WTC11 (cell line): ENCODE measurements at regions not wholly inside any gene's neighbourhood (a gene's known extent, or its start where the extent isn't known, plus 50 kb on each side); places are given as distances from the start of the nearest gene placed in this dataset.

ENCODE experiments used
- ATF1 ChIP-seq: sonication (generic); formaldehyde crosslinking; IDR thresholded peaks from 2 replicates; pipeline ENCODE4 v1.8.1; 2023; ENCODE audit warnings: mild to moderate bottlenecking, moderate library complexity, missing genetic modification reagents
- CREB1 ChIP-seq: sonication (generic); formaldehyde crosslinking; IDR thresholded peaks from 2 replicates; pipeline ENCODE4 v1.8.0; 2023; ENCODE audit warnings: mild to moderate bottlenecking, missing genetic modification reagents
- CREM ChIP-seq: sonication (generic); formaldehyde crosslinking; IDR thresholded peaks from 2 replicates; pipeline ENCODE4 v1.8.1; 2022; ENCODE audit warnings: mild to moderate bottlenecking, missing genetic modification reagents, moderate library complexity
- ESRRA ChIP-seq: sonication (generic); formaldehyde crosslinking; IDR thresholded peaks from 2 replicates; pipeline ENCODE4 v1.8.1; 2022; ENCODE audit warnings: mild to moderate bottlenecking, missing genetic modification reagents, borderline replicate concordance
- JUN ChIP-seq: sonication (generic); formaldehyde crosslinking; IDR thresholded peaks from 2 replicates; pipeline ENCODE4 v1.8.0; 2023; ENCODE audit warnings: mild to moderate bottlenecking, missing genetic modification reagents
- KAT7 ChIP-seq: sonication (generic); formaldehyde crosslinking; IDR thresholded peaks from 2 replicates; pipeline ENCODE4 v1.8.1; 2023; ENCODE audit warnings: missing genetic modification reagents, mild to moderate bottlenecking, borderline replicate concordance
- NFE2L1 ChIP-seq: sonication (generic); formaldehyde crosslinking; IDR thresholded peaks from 2 replicates; pipeline ENCODE4 v1.8.1; 2023; ENCODE audit warnings: missing genetic modification reagents
- SMAD4 ChIP-seq: sonication (generic); formaldehyde crosslinking; IDR thresholded peaks from 2 replicates; pipeline ENCODE4 v1.8.0; 2022; ENCODE audit warnings: mild to moderate bottlenecking, missing genetic modification reagents
- TEAD4 ChIP-seq: sonication (generic); formaldehyde crosslinking; IDR thresholded peaks from 2 replicates; pipeline ENCODE4 v1.8.0; 2022; ENCODE audit warnings: mild to moderate bottlenecking, missing genetic modification reagents
- ZNF138 ChIP-seq: sonication (generic); formaldehyde crosslinking; conservative IDR thresholded peaks from 2 replicates; pipeline ENCODE4 v1.8.1; 2022; ENCODE audit warnings: mild to moderate bottlenecking, moderate library complexity, missing genetic modification reagents
- ZNF232 ChIP-seq: sonication (generic); formaldehyde crosslinking; IDR thresholded peaks from 2 replicates; pipeline ENCODE4 v1.8.0; 2022; ENCODE audit warnings: mild to moderate bottlenecking, missing genetic modification reagents
- TF ChIP-seq, protein P1 (sequence below): fragments of 200-600 bp; IDR thresholded peaks from 2 replicates; pipeline ENCODE4 v1.8.0; 2022; ENCODE audit warnings: antibody characterized with exemption
- TF ChIP-seq, protein P2 (sequence below): sonication (generic); formaldehyde crosslinking; IDR thresholded peaks from 2 replicates; pipeline ENCODE4 v1.8.0; 2022; ENCODE audit warnings: mild to moderate bottlenecking, missing genetic modification reagents
- TF ChIP-seq, protein P3 (sequence below): sonication (generic); formaldehyde crosslinking; IDR thresholded peaks from 2 replicates; pipeline ENCODE4 v1.8.1; 2022; ENCODE audit warnings: missing genetic modification reagents, borderline replicate concordance

DNA sequence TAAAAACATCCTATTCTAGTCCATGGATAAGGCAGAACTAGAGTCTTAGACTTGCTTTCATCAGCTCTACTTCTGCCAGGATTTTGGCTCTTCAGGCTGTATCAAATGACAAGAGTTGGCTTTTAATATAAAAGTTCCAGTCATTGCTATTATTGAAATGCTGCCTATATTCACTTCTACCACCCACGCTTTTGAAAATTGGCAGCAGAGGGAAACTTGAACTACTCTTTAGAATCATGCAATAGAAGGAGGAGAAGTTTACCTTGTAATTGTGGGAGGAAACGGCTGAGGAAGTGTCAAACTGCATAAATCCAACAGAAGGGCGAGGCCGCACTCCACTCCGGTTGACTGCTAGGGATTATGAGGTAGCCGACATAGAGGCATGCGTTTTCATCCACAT is 122.6 kb upstream of the BASP1 start:
- TF ChIP-seq ZNF232 (CRISPR knock-in tag): no peak
- TF ChIP-seq CREB1 (CRISPR knock-in tag): no peak
- TF ChIP-seq, protein P1, sequence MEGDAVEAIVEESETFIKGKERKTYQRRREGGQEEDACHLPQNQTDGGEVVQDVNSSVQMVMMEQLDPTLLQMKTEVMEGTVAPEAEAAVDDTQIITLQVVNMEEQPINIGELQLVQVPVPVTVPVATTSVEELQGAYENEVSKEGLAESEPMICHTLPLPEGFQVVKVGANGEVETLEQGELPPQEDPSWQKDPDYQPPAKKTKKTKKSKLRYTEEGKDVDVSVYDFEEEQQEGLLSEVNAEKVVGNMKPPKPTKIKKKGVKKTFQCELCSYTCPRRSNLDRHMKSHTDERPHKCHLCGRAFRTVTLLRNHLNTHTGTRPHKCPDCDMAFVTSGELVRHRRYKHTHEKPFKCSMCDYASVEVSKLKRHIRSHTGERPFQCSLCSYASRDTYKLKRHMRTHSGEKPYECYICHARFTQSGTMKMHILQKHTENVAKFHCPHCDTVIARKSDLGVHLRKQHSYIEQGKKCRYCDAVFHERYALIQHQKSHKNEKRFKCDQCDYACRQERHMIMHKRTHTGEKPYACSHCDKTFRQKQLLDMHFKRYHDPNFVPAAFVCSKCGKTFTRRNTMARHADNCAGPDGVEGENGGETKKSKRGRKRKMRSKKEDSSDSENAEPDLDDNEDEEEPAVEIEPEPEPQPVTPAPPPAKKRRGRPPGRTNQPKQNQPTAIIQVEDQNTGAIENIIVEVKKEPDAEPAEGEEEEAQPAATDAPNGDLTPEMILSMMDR: no peak
- no peak for TF ChIP-seq JUN (CRISPR knock-in tag)
- TF ChIP-seq, protein P2, sequence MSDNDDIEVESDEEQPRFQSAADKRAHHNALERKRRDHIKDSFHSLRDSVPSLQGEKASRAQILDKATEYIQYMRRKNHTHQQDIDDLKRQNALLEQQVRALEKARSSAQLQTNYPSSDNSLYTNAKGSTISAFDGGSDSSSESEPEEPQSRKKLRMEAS: no peak
- TF ChIP-seq KAT7: no peak
- TF ChIP-seq CREM (CRISPR knock-in tag): no peak
- TF ChIP-seq TEAD4 (CRISPR knock-in tag): no peak
- TF ChIP-seq ZNF138 (CRISPR knock-in tag): no peak
- no peak for TF ChIP-seq ESRRA (CRISPR knock-in tag)
- no peak for TF ChIP-seq ATF1 (CRISPR knock-in tag)
- TF ChIP-seq, protein P3, sequence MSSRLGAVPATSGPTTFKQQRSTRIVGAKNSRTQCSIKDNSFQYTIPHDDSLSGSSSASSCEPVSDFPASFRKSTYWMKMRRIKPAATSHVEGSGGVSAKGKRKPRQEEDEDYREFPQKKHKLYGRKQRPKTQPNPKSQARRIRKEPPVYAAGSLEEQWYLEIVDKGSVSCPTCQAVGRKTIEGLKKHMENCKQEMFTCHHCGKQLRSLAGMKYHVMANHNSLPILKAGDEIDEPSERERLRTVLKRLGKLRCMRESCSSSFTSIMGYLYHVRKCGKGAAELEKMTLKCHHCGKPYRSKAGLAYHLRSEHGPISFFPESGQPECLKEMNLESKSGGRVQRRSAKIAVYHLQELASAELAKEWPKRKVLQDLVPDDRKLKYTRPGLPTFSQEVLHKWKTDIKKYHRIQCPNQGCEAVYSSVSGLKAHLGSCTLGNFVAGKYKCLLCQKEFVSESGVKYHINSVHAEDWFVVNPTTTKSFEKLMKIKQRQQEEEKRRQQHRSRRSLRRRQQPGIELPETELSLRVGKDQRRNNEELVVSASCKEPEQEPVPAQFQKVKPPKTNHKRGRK (CRISPR knock-in tag): no peak
- no peak for TF ChIP-seq SMAD4 (CRISPR knock-in tag)
- no peak for TF ChIP-seq NFE2L1 (CRISPR knock-in tag)
